ENCODE measurements at regions not wholly inside any gene's neighbourhood (a gene's known extent, or its start where the extent isn't known, plus 50 kb on each side); places are given as distances from the start of the nearest gene placed in this dataset.

GRCh38 chr1:80495806-80496205 is 1304.9 kb upstream of the ADGRL2 start:
- FAIRE-seq = no peak
- no peak for DNase-seq (ENCODE audit: low spot score)

GRCh38 chr1:80472145-80472544 is 1328.6 kb upstream of the ADGRL2 start:
- FAIRE-seq (no peak), DNase-seq (ENCODE audit: low spot score) (no peak)

- no peak for FAIRE-seq
- DNase-seq (ENCODE audit: low spot score) = no peak
These were observed 1332.4 kb upstream of the ADGRL2 start for GRCh38 chr1:80468356-80468755.

DNA sequence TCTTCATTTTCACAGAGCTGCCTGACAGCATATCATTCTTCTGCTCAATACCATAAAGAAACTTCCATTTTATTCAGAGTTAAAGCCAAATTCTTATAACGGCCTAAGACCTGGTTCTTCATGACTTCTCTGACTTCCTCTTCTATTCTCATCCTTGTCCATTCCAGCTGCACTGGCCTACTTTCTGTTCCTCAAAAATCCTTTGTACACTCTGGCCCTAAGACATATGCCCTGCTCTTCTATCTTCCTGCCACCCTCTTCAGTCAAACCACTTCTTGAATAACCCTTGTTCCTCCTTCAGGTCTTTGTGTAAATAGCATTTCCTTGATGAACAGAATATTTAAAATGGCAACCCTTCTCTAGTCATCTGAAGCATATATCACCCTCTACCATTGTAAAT is 1338.7 kb upstream of the ADGRL2 start:
- FAIRE-seq = no peak
- DNase-seq (ENCODE audit: low spot score) = no peak

DNA sequence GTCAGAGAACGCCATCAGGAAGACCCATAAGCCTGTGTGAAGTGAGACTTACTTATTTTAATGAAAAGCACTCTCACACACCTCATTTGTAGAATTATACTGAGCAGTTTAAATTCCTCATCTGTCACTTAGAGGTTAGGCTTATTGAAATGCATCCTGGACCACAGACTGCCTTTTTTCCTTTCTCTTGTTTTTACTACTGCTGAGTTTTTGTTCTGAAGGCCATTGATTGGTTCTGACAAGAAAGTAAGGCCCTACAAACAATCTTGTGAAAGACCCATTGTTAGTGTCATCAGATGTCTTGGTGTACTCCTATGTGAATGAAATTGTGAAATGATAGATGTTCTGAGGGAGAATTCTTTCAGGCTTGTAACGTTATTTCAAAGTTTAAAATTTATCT is 1343.3 kb upstream of the ADGRL2 start:
- DNase-seq (ENCODE audit: low spot score) (no peak), FAIRE-seq (no peak)

DNA sequence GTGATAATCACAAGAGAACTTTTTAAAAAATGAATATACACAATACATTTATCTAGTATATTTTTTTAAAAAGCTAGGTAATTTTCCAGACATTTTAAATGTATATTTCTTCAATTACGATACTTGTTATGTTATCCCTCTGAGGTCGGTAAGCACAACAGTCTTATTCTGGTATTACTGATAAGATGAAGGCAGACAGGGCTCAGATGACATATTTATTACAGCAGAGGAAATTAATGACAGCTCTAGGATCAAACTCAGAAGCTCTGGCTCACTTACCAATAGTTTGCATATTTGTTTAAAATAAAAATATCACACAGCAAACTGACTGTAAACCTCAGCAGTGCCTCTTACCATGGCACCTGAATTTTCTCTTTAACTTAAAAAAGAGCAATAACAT is 1347.0 kb upstream of the ADGRL2 start:
- no peak for FAIRE-seq
- no peak for DNase-seq (ENCODE audit: low spot score)

- DNase-seq (ENCODE audit: low spot score) (no peak), FAIRE-seq (no peak)
These were observed 1350.0 kb upstream of the ADGRL2 start for GRCh38 chr1:80450711-80451110.

GRCh38 chr1:80448081-80448480 is 1352.7 kb upstream of the ADGRL2 start:
- FAIRE-seq (no peak), DNase-seq (ENCODE audit: low spot score) (no peak)

DNA sequence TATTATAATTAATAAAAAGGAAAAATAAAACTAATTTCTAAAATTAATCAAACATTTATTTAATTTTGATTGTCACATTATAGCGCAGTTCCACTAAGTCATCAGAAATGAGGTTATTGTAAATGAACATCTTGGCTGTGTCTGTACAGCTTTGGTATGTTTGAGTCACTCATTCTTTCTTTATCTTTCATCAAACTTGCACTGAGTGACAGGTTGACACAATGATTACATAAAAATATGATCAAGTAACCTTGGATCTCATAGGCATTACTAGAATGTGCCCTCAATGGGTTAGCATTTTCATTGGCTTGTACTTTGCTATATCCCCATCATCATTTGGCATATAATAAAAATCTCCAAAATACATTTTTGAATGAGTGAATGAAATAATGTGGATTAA is 1353.2 kb upstream of the ADGRL2 start:
- FAIRE-seq (no peak), DNase-seq (ENCODE audit: low spot score) (no peak)

- FAIRE-seq = no peak
These were observed 1355.7 kb upstream of the ADGRL2 start for GRCh38 chr1:80445033-80445432.

DNA sequence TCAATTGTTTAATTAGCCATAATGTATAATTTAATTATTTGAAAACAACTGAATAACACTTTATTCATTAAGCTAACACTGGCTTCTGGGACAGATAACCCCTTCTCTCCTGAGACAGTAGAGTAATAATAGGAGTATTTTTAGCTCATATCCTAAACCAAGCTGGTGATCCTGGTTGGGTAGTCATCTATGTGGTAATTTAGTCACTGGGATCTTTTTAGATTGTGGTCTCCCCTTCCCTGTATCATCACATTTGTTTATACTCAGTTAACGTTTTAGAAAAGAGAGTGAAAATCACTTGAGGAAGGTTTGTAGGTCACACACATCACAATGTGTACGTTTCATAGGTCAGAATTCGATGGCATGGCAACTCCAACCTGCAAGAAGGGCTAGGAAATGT is 1356.6 kb upstream of the ADGRL2 start:
- FAIRE-seq = no peak
- DNase-seq (ENCODE audit: low spot score) = no peak

More at GRCh38 chr1:80445033-80445432, 1355.7 kb upstream of the ADGRL2 start:
- no peak for DNase-seq (ENCODE audit: low spot score)

GRCh38 chr1:80441664-80442063 is 1359.1 kb upstream of the ADGRL2 start:
- DNase-seq (ENCODE audit: low spot score) (no peak), FAIRE-seq (no peak)

DNA sequence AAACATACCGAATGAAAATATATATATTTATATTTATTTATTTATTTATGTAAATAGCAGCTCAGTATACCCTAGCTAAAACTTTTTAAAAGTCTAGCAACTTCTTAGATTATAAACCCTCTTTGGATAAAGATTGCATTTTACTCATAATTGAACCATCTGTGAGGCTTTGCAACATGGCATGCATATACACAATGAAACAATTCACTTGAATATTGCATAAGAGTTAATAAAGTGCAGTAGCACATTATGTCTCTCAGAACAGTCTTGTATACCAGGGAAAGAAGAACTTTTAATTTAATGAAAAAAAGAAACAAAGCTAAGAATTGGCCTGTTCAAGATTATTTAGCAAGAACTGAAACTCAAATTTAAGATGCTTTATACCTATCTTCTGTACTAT is 1363.9 kb upstream of the ADGRL2 start:
- no peak for DNase-seq (ENCODE audit: low spot score)
- no peak for FAIRE-seq

GRCh38 chr1:80427881-80428280 is 1372.9 kb upstream of the ADGRL2 start:
- no peak for DNase-seq (ENCODE audit: low spot score)
- FAIRE-seq = no peak

GRCh38 chr1:80424249-80424648 is 1376.5 kb upstream of the ADGRL2 start:
- FAIRE-seq (no peak), DNase-seq (ENCODE audit: low spot score) (no peak)

DNA sequence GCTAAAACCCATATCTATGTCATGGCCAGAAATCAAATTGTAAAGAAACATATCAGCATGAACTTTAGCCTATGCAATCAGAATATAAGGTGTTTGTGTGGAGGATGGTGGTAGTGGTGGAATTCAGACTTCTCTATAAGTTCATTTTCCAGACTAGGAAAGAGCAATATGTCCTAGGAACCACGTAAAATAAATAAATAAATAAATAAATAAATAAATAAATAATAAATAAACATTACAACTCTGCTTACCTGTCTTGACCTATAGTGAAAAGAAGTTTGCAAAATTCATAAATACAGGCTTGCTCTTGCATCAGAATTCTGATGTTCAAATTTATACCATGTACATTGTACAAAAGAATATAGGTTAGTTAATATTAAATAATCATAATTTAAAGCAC is 1382.6 kb upstream of the ADGRL2 start:
- FAIRE-seq = no peak
- DNase-seq (ENCODE audit: low spot score) = no peak

- peak; percentile 28 for DNase-seq (ENCODE audit: low spot score)
- FAIRE-seq = no peak
These were observed 1383.1 kb upstream of the ADGRL2 start for GRCh38 chr1:80417671-80418070.

DNA sequence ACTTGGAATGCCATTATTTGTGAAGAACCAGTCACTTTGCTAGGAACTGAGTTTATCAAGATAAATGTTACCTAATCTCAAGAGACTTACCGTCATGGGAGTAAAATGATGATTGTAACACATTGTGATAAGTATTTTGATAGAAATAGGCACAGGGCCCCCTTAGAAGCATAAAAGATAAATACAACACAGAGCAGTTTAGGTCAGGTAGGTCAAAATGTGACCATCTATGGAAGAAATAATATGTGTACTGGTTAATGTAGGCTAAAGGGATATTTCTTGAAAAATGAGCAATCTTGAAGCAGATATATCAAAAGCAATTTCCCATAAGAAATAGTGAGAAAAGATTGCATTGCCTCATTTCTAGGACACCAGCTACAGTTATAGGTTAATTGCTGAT is 1386.8 kb upstream of the ADGRL2 start:
- DNase-seq (ENCODE audit: low spot score) = no peak
- FAIRE-seq = no peak

DNA sequence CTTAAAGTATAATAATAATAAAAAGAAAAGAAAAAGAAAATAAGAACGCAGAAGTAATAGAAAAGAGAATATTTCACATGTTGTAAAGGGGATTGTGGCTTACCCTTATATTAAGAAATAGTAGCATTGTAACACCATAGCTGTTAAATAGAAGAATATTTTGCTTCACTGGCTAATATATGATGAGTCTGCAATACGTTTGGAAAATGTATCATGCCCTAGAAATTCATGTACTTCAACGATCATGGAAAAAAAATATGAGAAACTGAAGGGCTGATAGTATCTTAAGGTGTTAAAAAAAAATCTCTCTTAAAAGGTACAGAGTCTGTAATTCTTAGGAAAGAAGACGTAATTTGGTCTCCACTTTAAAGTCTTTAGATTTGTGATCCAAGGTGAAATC is 1390.5 kb upstream of the ADGRL2 start:
- FAIRE-seq (no peak), DNase-seq (ENCODE audit: low spot score) (no peak)

DNA sequence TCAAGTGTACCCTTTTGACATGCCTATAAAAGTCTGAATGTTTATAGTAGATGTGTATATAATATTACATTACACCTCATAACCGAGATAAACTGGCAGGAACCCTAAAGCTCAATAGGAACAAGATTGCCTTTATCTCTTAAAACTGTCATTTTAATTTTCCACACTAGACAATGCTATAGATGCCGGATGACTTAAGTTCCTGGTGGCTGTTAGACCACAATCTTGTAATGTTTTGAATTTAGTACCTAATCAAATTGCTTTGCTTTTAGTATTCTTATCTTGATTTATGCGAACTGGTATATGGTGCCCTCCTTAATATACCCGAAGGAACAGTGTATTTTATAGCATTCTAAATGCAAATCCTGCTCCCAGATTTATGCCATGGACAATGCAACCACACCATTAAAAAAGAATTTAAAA is 1397.0 kb upstream of the ADGRL4 start:
- DNase-seq (ENCODE audit: low spot score) (no peak), FAIRE-seq (no peak)

DNA sequence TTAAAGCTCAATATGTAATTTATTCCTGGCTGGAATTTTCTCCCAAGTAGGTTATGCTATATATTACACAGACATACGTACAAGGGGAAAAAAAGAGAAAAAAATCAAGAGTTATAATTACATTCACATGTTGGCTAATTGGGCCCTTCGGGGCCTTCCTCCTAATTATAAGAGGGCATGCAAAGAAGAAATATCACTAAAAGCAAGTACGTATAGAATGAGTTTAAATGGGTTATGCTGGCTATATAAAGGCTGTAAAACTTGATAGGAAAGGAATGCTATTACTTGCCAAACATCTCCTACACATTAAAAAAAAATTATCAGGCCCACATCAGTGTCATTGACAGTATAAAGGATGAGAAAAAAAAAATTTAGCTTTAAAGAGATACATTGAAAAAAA is 1396.1 kb upstream of the ADGRL4 start:
- no peak for DNase-seq (ENCODE audit: low spot score)
- FAIRE-seq = no peak

DNA sequence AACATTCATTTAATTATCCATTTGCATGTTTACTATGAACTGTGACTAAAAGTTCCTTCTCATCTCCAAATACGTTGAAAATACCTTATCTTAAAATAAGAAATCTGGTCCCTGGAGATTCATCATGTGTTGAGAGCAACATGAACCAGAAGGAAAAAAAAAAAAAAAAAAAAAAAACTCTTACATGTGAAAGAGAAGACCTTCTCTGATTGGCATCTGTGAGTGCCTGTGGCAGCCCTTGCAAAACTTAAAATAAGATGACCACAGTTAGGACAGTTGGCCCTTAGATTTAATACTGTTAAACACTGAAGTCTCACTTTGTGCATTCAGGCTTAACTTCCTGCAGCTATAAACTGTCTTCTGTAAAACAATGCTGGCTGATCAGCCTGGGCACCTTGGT is 1395.2 kb upstream of the ADGRL4 start:
- no peak for DNase-seq (ENCODE audit: low spot score)
- no peak for FAIRE-seq

DNA sequence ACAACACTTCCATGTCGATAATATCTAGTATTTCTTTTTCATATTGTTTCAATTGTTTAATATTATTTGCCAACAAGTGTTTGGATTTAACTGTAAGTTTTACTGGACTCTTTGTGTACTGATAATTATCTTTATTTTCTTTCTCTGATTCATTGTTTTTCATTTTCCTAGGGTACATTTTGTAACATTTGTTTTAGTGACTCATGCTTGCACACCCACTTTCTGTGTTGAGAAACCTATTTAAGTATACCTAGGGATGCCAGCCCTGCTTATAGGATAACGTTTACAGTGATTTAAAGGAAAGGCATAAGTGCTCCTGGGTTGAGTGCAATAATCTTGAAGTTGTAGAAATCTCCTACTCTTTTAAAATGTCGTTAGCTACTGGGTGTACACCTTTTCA is 1386.0 kb upstream of the ADGRL4 start:
- no peak for DNase-seq (ENCODE audit: low spot score)
- FAIRE-seq = no peak

GRCh38 chr1:80385650-80386049 is 1379.1 kb upstream of the ADGRL4 start:
- DNase-seq (ENCODE audit: low spot score) (no peak), FAIRE-seq (no peak)

DNA sequence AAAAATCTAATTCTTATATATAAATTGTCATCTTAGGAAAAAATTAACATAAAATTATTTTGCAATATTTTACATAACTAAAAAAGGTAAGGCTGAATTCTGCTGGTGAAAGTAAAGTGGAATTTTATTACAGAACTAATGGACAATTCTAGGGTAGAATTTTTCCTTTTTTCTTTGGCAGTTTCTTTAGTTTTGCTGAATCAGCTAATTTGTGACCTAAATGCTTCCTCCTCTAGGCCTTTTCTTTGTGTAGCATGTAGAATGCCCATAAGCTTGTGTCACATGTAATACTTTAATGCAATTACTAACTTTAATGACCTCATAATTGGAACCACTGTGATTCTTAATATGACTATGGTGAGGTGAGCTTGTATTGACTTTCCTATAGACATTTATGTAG is 1378.4 kb upstream of the ADGRL4 start:
- DNase-seq (ENCODE audit: low spot score) = no peak
- FAIRE-seq = no peak

Measured in RCC 7860 (cell line).